ENCODE measurements at regions not wholly inside any gene's neighbourhood (a gene's known extent, or its start where the extent isn't known, plus 50 kb on each side); places are given as distances from the start of the nearest gene placed in this dataset.

DNA sequence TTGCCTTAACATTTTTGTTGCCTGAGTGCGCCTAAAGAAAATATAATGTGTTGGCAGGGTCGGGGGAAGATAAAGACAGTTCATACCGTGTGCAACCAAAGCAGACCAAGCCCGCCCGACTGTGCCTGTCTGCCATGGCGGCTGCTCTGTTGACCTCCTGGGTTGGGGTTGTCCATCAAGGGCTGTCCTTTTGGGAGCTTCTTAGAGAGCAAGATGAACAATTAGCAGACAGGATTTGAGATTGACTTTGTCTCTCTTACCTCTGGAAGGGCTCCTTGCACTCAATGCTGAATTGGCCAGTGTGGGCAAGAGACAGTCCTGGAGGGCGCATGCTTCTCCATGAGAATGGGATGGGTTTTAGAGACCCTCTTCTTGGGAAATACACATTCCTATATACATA is 319.6 kb downstream of the GLRX3 start:
- no peak overlapping the region for H2BK5ac ChIP-seq (ENCODE audit: low read depth, low read length, poor library complexity, severe bottlenecking)
- H2AK5ac ChIP-seq (ENCODE audit: low read length, severe bottlenecking), result no peak overlapping the region
- no peak overlapping the region for H3K4me2 ChIP-seq (ENCODE audit: low read length, poor library complexity, severe bottlenecking)
- no peak overlapping the region for H3K9ac ChIP-seq (ENCODE audit: low read length)
- no peak overlapping the region for H3K4ac ChIP-seq (ENCODE audit: low read depth in 1 of 2, low read length in 2 of 2)
- no peaks in the 10 kb centered on the region for H3K36me3 ChIP-seq (ENCODE audit: control insufficient read depth in 1 of 2, insufficient read depth in 2 of 2, low read depth in 1 of 2, low read length in 2 of 2)
- no peak overlapping the region for H2BK12ac ChIP-seq (ENCODE audit: low read length in 2 of 2)
- H3K4me1 ChIP-seq (ENCODE audit: control insufficient read depth, insufficient read depth, low read depth, low read length), result no peaks in the 10 kb centered on the region
- H3K27me3 ChIP-seq (ENCODE audit: control insufficient read depth in 1 of 2, insufficient read depth in 1 of 2, low read length in 2 of 2), result no peaks in the 10 kb centered on the region
- H2BK15ac ChIP-seq (ENCODE audit: low read depth, poor library complexity, severe bottlenecking), result no peak overlapping the region
- no peak overlapping the region for H3K14ac ChIP-seq (ENCODE audit: low read length in 2 of 2)
- no peak overlapping the region for H2AFZ ChIP-seq (ENCODE audit: low read depth, low read length)
- H3K9me3 ChIP-seq (ENCODE audit: control insufficient read depth, low read length), result no peaks in the 10 kb centered on the region
- no peaks in the 10 kb centered on the region for H3K79me1 ChIP-seq (replicated peaks; ENCODE audit: low read length, poor library complexity, severe bottlenecking)
- DNase-seq, result no peak
- 87% methylated on average over 6 of the region's 7 CpGs for WGBS
- no peak overlapping the region for H4K8ac ChIP-seq (ENCODE audit: low read length)
- H3K4me3 ChIP-seq (ENCODE audit: insufficient read depth in 1 of 2, low read depth in 1 of 2, low read length in 2 of 2), result no peak overlapping the region
- H4K91ac ChIP-seq (ENCODE audit: low read length), result no peak overlapping the region
- H2BK120ac ChIP-seq (ENCODE audit: low read depth, low read length), result no peak overlapping the region
- no peak overlapping the region for H3K27ac ChIP-seq (ENCODE audit: low read length, poor library complexity, severe bottlenecking)
- H3K18ac ChIP-seq (ENCODE audit: low read depth in 1 of 2, low read length in 2 of 2), result no peak overlapping the region
- H3K23ac ChIP-seq (ENCODE audit: low read length in 2 of 2), result no peak overlapping the region

DNA sequence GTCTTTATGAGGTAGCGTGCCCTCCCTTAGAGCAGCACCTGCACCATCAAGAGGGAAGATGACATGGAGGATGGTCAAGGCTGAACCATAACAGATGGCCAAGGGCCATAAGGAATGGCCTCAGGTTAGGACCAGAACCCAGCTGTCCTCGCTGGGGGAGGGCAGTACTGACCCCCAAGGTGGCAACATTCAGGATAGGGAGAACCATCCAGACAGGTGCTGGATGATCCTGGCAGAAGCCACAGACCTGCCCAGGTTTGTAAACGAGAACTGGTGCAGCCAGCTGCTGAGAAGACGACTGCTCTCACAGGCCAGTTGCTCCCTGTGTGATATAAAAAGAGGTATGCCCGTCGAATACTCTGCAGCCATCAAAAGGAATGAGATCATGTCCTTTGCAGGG is 320.4 kb downstream of the GLRX3 start:
- H3K18ac ChIP-seq (ENCODE audit: low read depth in 1 of 2, low read length in 2 of 2), result no peak overlapping the region
- H3K79me1 ChIP-seq (replicated peaks; ENCODE audit: low read length, poor library complexity, severe bottlenecking), result no peaks in the 10 kb centered on the region
- no peaks in the 10 kb centered on the region for H3K36me3 ChIP-seq (ENCODE audit: control insufficient read depth in 1 of 2, insufficient read depth in 2 of 2, low read depth in 1 of 2, low read length in 2 of 2)
- no peak for DNase-seq
- H3K27ac ChIP-seq (ENCODE audit: low read length, poor library complexity, severe bottlenecking), result no peak overlapping the region
- no peaks in the 10 kb centered on the region for H3K4me1 ChIP-seq (ENCODE audit: control insufficient read depth, insufficient read depth, low read depth, low read length)
- no peak overlapping the region for H3K4me3 ChIP-seq (ENCODE audit: insufficient read depth in 1 of 2, low read depth in 1 of 2, low read length in 2 of 2)
- no peak overlapping the region for H4K91ac ChIP-seq (ENCODE audit: low read length)
- no peak overlapping the region for H3K4ac ChIP-seq (ENCODE audit: low read depth in 1 of 2, low read length in 2 of 2)
- no peak overlapping the region for H2BK120ac ChIP-seq (ENCODE audit: low read depth, low read length)
- no peaks in the 10 kb centered on the region for H3K9me3 ChIP-seq (ENCODE audit: control insufficient read depth, low read length)
- 81% methylated on average over 6 of the region's 6 CpGs for WGBS
- H3K27me3 ChIP-seq (ENCODE audit: control insufficient read depth in 1 of 2, insufficient read depth in 1 of 2, low read length in 2 of 2), result no peaks in the 10 kb centered on the region
- H2AFZ ChIP-seq (ENCODE audit: low read depth, low read length), result no peak overlapping the region
- H3K4me2 ChIP-seq (ENCODE audit: low read length, poor library complexity, severe bottlenecking), result no peak overlapping the region
- H3K9ac ChIP-seq (ENCODE audit: low read length), result no peak overlapping the region
- H2BK5ac ChIP-seq (ENCODE audit: low read depth, low read length, poor library complexity, severe bottlenecking), result no peak overlapping the region
- no peak overlapping the region for H2AK5ac ChIP-seq (ENCODE audit: low read length, severe bottlenecking)
- no peak overlapping the region for H2BK15ac ChIP-seq (ENCODE audit: low read depth, poor library complexity, severe bottlenecking)
- no peak overlapping the region for H3K23ac ChIP-seq (ENCODE audit: low read length in 2 of 2)
- H4K8ac ChIP-seq (ENCODE audit: low read length), result no peak overlapping the region
- H2BK12ac ChIP-seq (ENCODE audit: low read length in 2 of 2), result no peak overlapping the region
- H3K14ac ChIP-seq (ENCODE audit: low read length in 2 of 2), result no peak overlapping the region

DNA sequence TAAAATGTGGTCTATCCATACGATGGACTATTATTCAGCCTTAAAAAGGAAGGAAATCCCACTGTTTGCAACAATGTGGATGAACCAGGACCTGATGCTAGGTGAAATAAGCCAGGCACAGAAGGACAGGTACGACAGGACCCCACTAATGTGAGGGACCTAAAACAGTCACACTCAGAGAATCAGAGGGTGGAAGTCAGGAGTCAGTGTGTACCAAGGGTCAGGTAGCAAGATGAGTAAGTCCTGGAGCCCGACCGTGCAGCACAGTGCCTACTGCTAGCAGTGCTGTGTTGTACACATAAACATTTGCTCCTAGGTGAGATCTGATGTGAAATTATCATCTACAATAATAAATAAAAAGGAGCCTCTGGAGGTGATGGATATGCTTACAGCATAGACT is 322.3 kb downstream of the GLRX3 start:
- Histone ChIP-seq H3K14ac (ENCODE audit: low read length in 2 of 2) (no peak overlapping the region), H3K4ac (ENCODE audit: low read depth in 1 of 2, low read length in 2 of 2) (no peak overlapping the region), H3K9ac (ENCODE audit: low read length) (no peak overlapping the region), H3K4me1 (ENCODE audit: control insufficient read depth, insufficient read depth, low read depth, low read length) (no peaks in the 10 kb centered on the region), H3K18ac (ENCODE audit: low read depth in 1 of 2, low read length in 2 of 2) (no peak overlapping the region), H3K36me3 (ENCODE audit: control insufficient read depth in 1 of 2, insufficient read depth in 2 of 2, low read depth in 1 of 2, low read length in 2 of 2) (no peaks in the 10 kb centered on the region), H3K4me2 (ENCODE audit: low read length, poor library complexity, severe bottlenecking) (no peak overlapping the region), H3K9me3 (ENCODE audit: control insufficient read depth, low read length) (no peaks in the 10 kb centered on the region), H2BK15ac (ENCODE audit: low read depth, poor library complexity, severe bottlenecking) (no peak overlapping the region), H2AK5ac (ENCODE audit: low read length, severe bottlenecking) (no peak overlapping the region), H2BK5ac (ENCODE audit: low read depth, low read length, poor library complexity, severe bottlenecking) (no peak overlapping the region), H2BK12ac (ENCODE audit: low read length in 2 of 2) (no peak overlapping the region), H3K4me3 (ENCODE audit: insufficient read depth in 1 of 2, low read depth in 1 of 2, low read length in 2 of 2) (no peak overlapping the region), H4K8ac (ENCODE audit: low read length) (no peak overlapping the region), H2BK120ac (ENCODE audit: low read depth, low read length) (no peak overlapping the region), H4K91ac (ENCODE audit: low read length) (no peak overlapping the region), H3K79me1 (replicated peaks; ENCODE audit: low read length, poor library complexity, severe bottlenecking) (no peaks in the 10 kb centered on the region), H3K23ac (ENCODE audit: low read length in 2 of 2) (no peak overlapping the region), H2AFZ (ENCODE audit: low read depth, low read length) (no peak overlapping the region), H3K27me3 (ENCODE audit: control insufficient read depth in 1 of 2, insufficient read depth in 1 of 2, low read length in 2 of 2) (no peaks in the 10 kb centered on the region), H3K27ac (ENCODE audit: low read length, poor library complexity, severe bottlenecking) (no peak overlapping the region)
- DNase-seq, result no peak
- 84% methylated on average over 4 of the region's 4 CpGs for WGBS

- no peak overlapping the region for H3K4me2 ChIP-seq (ENCODE audit: low read length, poor library complexity, severe bottlenecking)
- no peak overlapping the region for H3K18ac ChIP-seq (ENCODE audit: low read depth in 1 of 2, low read length in 2 of 2)
- H2BK5ac ChIP-seq (ENCODE audit: low read depth, low read length, poor library complexity, severe bottlenecking), result no peak overlapping the region
- no peak overlapping the region for H3K27ac ChIP-seq (ENCODE audit: low read length, poor library complexity, severe bottlenecking)
- no peaks in the 10 kb centered on the region for H3K9me3 ChIP-seq (ENCODE audit: control insufficient read depth, low read length)
- H2BK12ac ChIP-seq (ENCODE audit: low read length in 2 of 2), result no peak overlapping the region
- H3K9ac ChIP-seq (ENCODE audit: low read length), result no peak overlapping the region
- no peak overlapping the region for H3K4me3 ChIP-seq (ENCODE audit: insufficient read depth in 1 of 2, low read depth in 1 of 2, low read length in 2 of 2)
- 70% methylated on average over 2 of the region's 4 CpGs for WGBS
- H2BK15ac ChIP-seq (ENCODE audit: low read depth, poor library complexity, severe bottlenecking), result no peak overlapping the region
- no peaks in the 10 kb centered on the region for H3K36me3 ChIP-seq (ENCODE audit: control insufficient read depth in 1 of 2, insufficient read depth in 2 of 2, low read depth in 1 of 2, low read length in 2 of 2)
- no peak overlapping the region for H3K4ac ChIP-seq (ENCODE audit: low read depth in 1 of 2, low read length in 2 of 2)
- H2AFZ ChIP-seq (ENCODE audit: low read depth, low read length), result no peak overlapping the region
- H3K14ac ChIP-seq (ENCODE audit: low read length in 2 of 2), result no peak overlapping the region
- H4K8ac ChIP-seq (ENCODE audit: low read length), result no peak overlapping the region
- no peak for DNase-seq
- no peak overlapping the region for H2AK5ac ChIP-seq (ENCODE audit: low read length, severe bottlenecking)
- H3K4me1 ChIP-seq (ENCODE audit: control insufficient read depth, insufficient read depth, low read depth, low read length), result no peaks in the 10 kb centered on the region
- no peak overlapping the region for H3K23ac ChIP-seq (ENCODE audit: low read length in 2 of 2)
- H4K91ac ChIP-seq (ENCODE audit: low read length), result no peak overlapping the region
- no peak overlapping the region for H2BK120ac ChIP-seq (ENCODE audit: low read depth, low read length)
- no peaks in the 10 kb centered on the region for H3K79me1 ChIP-seq (replicated peaks; ENCODE audit: low read length, poor library complexity, severe bottlenecking)
- no peaks in the 10 kb centered on the region for H3K27me3 ChIP-seq (ENCODE audit: control insufficient read depth in 1 of 2, insufficient read depth in 1 of 2, low read length in 2 of 2)
These were observed 322.8 kb downstream of the GLRX3 start for GRCh38 chr10:130459011-130459410.
